A549 (cell line): ENCODE measurements at regions not wholly inside any gene's neighbourhood (a gene's known extent, or its start where the extent isn't known, plus 50 kb on each side); places are given as distances from the start of the nearest gene placed in this dataset.

Experiments
- ATAC-seq, 2 experiments: fragments of 200-7000 bp in 1 of 2; fragments of >200 bp in 1 of 2; cut with Nextera tagmentation in 1 of 2; cut with Tn5 transposase in 1 of 2; 3 replicates each; pipeline versions ENCODE4 v1.8.0 to v1.9.1; 2018 to 2020; ENCODE audit warnings: mild to moderate bottlenecking in 1 of 2, moderate library complexity in 1 of 2
- CTCF ChIA-PET: fragments of 300-600 bp; sonication (Branson Sonifier 250); formaldehyde crosslinking; extraction: SDS; loops from one replicate; lab custom pipeline; 2021; ENCODE audit warnings: antibody characterized with exemption, inconsistent platforms; lab: Yijun Ruan, JAX
- POLR2A ChIA-PET: fragments of 350-600 bp; formaldehyde crosslinking; extraction: SDS; loops from one replicate; lab custom pipeline; 2021; ENCODE audit warnings: antibody characterized with exemption, inconsistent platforms; lab: Yijun Ruan, JAX
- DNase-seq, 2 experiments: peaks; one replicate each; pipeline versions ENCODE4 v3.0.0 to v3.0.0-alpha.2; 2011 to 2016; ENCODE audit warnings: low read depth in 1 of 2, low spot score in 1 of 2
- FAIRE-seq: peaks from 2 replicates; lab custom pipeline; 2011; peaks lifted over from hg19 to GRCh38; lab: Jason Lieb, UNC
- H3K27ac ChIP-seq, 2 experiments: fragments of >200 bp; sonication (Bioruptor Twin); formaldehyde crosslinking; 3 replicates each; pipeline ENCODE4 v1.5.1; 2016 to 2017
- H3K4me1 ChIP-seq: fragments of >200 bp; sonication (Bioruptor Twin); formaldehyde crosslinking; 3 replicates; pipeline ENCODE4 v1.6.1; 2016
- H3K4me2 ChIP-seq: fragments of >200 bp; sonication (Bioruptor Twin); formaldehyde crosslinking; 3 replicates; pipeline ENCODE4 v1.6.1; 2016
- H3K4me3 ChIP-seq: fragments of >200 bp; sonication (Bioruptor Twin); formaldehyde crosslinking; 3 replicates; pipeline ENCODE4 v1.5.1; 2016
- H3K9me3 ChIP-seq: fragments of >200 bp; sonication (Bioruptor Twin); formaldehyde crosslinking; 3 replicates; pipeline ENCODE4 v1.6.1; 2016
- CEBPB ChIP-seq, 2 experiments: fragments of >200 bp in 1 of 2; sonication (Bioruptor Twin) in 1 of 2; formaldehyde crosslinking in 1 of 2; IDR thresholded peaks; 2 replicates each; pipeline ENCODE4 v1.6.1; 2012 to 2016
- CHD4 ChIP-seq: fragments of 200-600 bp; sonication (generic); IDR thresholded peaks from 2 replicates; pipeline ENCODE4 v1.6.1; 2016; ENCODE audit warnings: antibody characterized with exemption, mild to moderate bottlenecking, borderline replicate concordance
- EHF ChIP-seq: fragments of 250-450 bp; sonication (Bioruptor Pico); IDR thresholded peaks from 2 replicates; pipeline ENCODE4 v1.5.0; 2020; ENCODE audit warnings: mild to moderate bottlenecking
- FOSL2 ChIP-seq, 2 experiments: fragments of 450-650 bp in 1 of 2; fragments of >200 bp in 1 of 2; sonication (Bioruptor Twin) in 1 of 2; formaldehyde crosslinking; IDR thresholded peaks; 2 replicates each; pipeline versions ENCODE4 v1.5.0 to v1.6.1; 2016 to 2020; ENCODE audit warnings: mild to moderate bottlenecking in 1 of 2, moderate library complexity in 1 of 2
- HDAC2 ChIP-seq: fragments of 200-600 bp; sonication (generic); IDR thresholded peaks from 2 replicates; pipeline ENCODE4 v1.6.1; 2016
- HOXB13 ChIP-seq: fragments of 250-450 bp; sonication (Bioruptor Pico); IDR thresholded peaks from 2 replicates; pipeline ENCODE4 v1.5.0; 2020; ENCODE audit warnings: low read depth, mild to moderate bottlenecking, moderate library complexity
- JUN ChIP-seq, 2 experiments: fragments of >200 bp; sonication (Bioruptor Twin); formaldehyde crosslinking; IDR thresholded peaks; 2 replicates in 1 of 2; 3 replicates in 1 of 2; pipeline ENCODE4 v1.6.1; 2016 to 2017
- NPAS2 ChIP-seq: fragments of 250-450 bp; sonication (Bioruptor Pico); IDR thresholded peaks from 2 replicates; pipeline ENCODE4 v1.8.0; 2022; ENCODE audit warnings: mild to moderate bottlenecking, moderate library complexity, borderline replicate concordance
- POLR2AphosphoS2 ChIP-seq: conservative IDR thresholded peaks from 2 replicates; pipeline ENCODE4 v1.6.1; 2012; ENCODE audit warnings: low read length, improper control_type of control experiment, inconsistent platforms
- RARB ChIP-seq: fragments of 250-450 bp; sonication (Bioruptor Pico); IDR thresholded peaks from 2 replicates; pipeline ENCODE4 v1.8.0; 2021; ENCODE audit warnings: mild to moderate bottlenecking, moderate library complexity
- RNF2 ChIP-seq: fragments of 200-600 bp; sonication (generic); IDR thresholded peaks from 2 replicates; pipeline ENCODE4 v1.6.1; 2016; ENCODE audit warnings: low read depth, mild to moderate bottlenecking, antibody characterized with exemption, moderate library complexity, borderline replicate concordance
- SREBF2 ChIP-seq: fragments of 450-650 bp; IDR thresholded peaks from 2 replicates; pipeline ENCODE4 v1.6.1; 2014; ENCODE audit warnings: mild to moderate bottlenecking, moderate library complexity
- ZC3H11A ChIP-seq: fragments of 450-650 bp; IDR thresholded peaks from 2 replicates; pipeline ENCODE4 v1.6.1; 2014; ENCODE audit warnings: antibody characterized with exemption, mild to moderate bottlenecking
- ZNF302 ChIP-seq: fragments of 250-450 bp; sonication (Bioruptor Pico); IDR thresholded peaks from 2 replicates; pipeline ENCODE4 v1.9.0; 2021; ENCODE audit warnings: inconsistent platforms, mild to moderate bottlenecking, moderate library complexity
- ZSCAN20 ChIP-seq: fragments of 250-450 bp; sonication (Bioruptor Pico); IDR thresholded peaks from 2 replicates; pipeline ENCODE4 v1.8.0; 2022; ENCODE audit warnings: mild to moderate bottlenecking, moderate library complexity
- WGBS: methylation state at CpG from one replicate; pipeline ENCODE4 v1.1.6; 2017; ENCODE audit errors: missing lambda C conversion rate; 5-methylcytosine and 5-hydroxymethylcytosine counted together
- TF ChIP-seq, protein P1 (sequence below): fragments of 150-350 bp; IDR thresholded peaks from 2 replicates; pipeline ENCODE4 v1.6.1; 2014; ENCODE audit warnings: low read depth, mild to moderate bottlenecking, low read length
- TF ChIP-seq, protein P2 (sequence below): fragments of 450-650 bp; IDR thresholded peaks from 2 replicates; pipeline ENCODE4 v1.6.1; 2014; ENCODE audit warnings: antibody characterized with exemption
- TF ChIP-seq, protein P3 (sequence below): fragments of 200-600 bp; sonication (generic); IDR thresholded peaks from 2 replicates; pipeline ENCODE4 v1.6.1; 2016; ENCODE audit warnings: antibody characterized with exemption, mild to moderate bottlenecking, moderate library complexity
- TF ChIP-seq, protein P4 (sequence below): IDR thresholded peaks from 2 replicates; pipeline ENCODE4 v1.6.1; 2012
- TF ChIP-seq, protein P5 (sequence below): IDR thresholded peaks from 2 replicates; pipeline ENCODE4 v1.6.1; 2012; ENCODE audit warnings: low read depth, borderline replicate concordance

DNA sequence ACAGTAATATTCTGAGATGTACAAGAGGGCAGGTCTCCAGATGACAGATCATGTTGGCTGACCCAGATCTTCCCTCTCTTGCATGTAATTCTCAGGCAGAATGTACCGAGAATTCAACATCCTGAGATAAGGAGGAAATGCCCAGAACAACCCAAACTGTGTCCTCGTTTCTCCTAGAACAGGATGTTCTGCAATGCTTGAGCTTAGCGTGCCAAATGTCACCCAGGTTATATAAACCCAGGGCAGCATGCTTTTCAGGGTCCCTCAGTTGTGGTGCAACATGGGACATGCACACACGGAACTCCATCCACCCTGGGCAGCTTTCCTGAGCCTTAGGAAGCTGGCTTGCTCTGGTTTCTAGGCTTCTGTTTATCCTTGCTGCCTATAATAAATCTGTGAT, 102.1 kb upstream of the CMC1 start (continued):
- TF ChIP-seq ZC3H11A = no peak

DNA sequence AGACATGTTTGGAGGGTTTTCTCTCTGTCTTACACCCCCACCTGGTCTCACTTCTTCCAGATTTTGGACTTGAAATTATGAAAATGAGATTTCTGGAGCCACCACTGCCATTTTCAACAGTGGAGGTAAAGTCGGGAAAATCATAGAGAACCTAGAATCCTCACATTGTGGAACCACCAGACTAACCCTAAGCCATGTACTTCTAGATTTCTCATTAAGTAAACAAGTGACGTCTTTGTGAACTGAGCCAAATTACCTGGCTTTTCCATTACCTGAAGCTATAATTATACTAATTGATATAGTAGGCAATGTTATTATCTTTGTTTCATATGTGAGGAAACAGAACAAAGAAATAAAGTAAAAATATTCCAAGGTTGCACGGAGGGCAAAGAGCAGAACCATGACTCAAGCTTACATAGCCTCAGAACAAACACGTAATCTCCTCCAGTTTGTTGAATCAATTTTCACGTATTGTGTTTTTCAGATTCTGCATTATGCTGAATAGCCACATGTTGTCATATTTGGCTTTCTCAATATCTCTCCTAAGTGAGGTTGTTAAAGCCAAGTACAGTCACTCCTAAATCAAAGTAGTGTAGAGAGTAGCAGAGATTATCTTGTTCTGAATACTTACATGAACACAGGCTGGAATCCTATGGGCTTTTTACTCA, 101.3 kb upstream of the CMC1 start:
- DNase-seq = peak in 1 of 2 experiments; percentile 17
- Histone ChIP-seq H3K27ac (no peak overlapping the region), H3K4me2 (0 out of 3 replicates have a peak overlapping the region, but pooled peaks have one; percentile 18), H3K9me3 (no peaks in the 10 kb centered on the region), H3K4me3 (no peak overlapping the region), H3K4me1 (peaks cover 5% of the 10 kb centered on the region; the same call in 1 of the 3 replicates)
- WGBS = 7% methylated on average over 5 of the region's 5 CpGs
- POLR2A ChIA-PET = no interaction called here
- no peak for FAIRE-seq
- CTCF ChIA-PET = no interaction called here
- TF ChIP-seq, protein P1, sequence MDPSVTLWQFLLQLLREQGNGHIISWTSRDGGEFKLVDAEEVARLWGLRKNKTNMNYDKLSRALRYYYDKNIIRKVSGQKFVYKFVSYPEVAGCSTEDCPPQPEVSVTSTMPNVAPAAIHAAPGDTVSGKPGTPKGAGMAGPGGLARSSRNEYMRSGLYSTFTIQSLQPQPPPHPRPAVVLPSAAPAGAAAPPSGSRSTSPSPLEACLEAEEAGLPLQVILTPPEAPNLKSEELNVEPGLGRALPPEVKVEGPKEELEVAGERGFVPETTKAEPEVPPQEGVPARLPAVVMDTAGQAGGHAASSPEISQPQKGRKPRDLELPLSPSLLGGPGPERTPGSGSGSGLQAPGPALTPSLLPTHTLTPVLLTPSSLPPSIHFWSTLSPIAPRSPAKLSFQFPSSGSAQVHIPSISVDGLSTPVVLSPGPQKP = no peak
- peak; percentile 54 to 55; a peak in 4 of 6 replicates for ATAC-seq

DNA sequence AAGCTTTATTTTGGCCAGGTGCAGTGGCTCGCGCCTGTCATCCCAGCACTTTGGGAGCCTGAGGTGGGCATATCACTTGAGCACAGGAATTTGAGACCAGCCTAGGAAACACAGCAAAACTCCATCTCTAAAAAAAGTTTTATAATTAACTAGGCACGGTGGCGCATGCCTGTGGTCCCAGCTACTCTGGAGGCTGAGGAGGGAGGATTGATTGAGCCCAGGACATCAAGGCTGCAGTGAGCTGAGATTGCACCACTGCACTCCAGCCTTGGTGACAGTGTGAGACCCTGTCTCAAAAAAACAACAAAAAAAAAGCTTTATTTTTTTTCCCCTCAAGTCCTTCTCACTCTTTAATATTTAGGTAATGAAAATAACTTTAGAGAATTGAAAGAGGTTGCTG, 100.8 kb upstream of the CMC1 start:
- no peak for TF ChIP-seq NPAS2 (CRISPR knock-in tag)
- TF ChIP-seq, all 56 proteins: peak for 0
- Histone ChIP-seq H3K4me2 (no peak overlapping the region), H3K27ac (no peak overlapping the region), H3K9me3 (no peaks in the 10 kb centered on the region), H3K4me3 (no peak overlapping the region), H3K4me1 (peaks cover 5% of the 10 kb centered on the region; the same call in 1 of the 3 replicates)
- POLR2A ChIA-PET = no interaction called here
- WGBS = 64% methylated on average over 4 of the region's 4 CpGs
- CTCF ChIA-PET = no interaction called here
- no peak for ATAC-seq
- no peak for FAIRE-seq
- no peak for DNase-seq

DNA sequence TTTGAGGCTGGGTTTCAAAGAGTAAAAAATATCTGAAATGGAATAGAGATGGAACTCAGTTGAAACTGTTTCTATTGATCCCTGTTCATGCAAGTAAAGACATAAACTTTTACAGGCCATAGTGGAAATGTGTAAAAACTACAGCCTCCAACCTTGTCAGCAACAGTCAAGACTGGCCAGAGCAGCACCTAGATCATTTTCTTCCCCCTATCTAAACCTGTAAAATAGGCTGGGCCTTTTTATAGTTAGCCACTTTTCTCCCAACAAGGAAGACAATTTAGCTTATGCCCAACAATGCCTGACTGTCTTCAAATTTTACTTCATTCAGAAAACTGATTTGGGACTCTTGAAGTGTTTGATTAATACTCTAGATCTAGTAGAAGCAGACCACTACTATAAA, 91.5 kb upstream of the CMC1 start:
- CTCF ChIA-PET = no interaction called here
- FAIRE-seq = no peak
- TF ChIP-seq HOXB13 (no peak), EHF (CRISPR knock-in tag) (no peak), ZNF302 (no peak)
- DNase-seq = no peak
- Histone ChIP-seq H3K4me1 (no peaks in the 10 kb centered on the region), H3K27ac (no peak overlapping the region), H3K9me3 (0 out of 3 replicates have a peak, but pooled peaks cover 3% of the 10 kb centered on the region), H3K4me2 (no peak overlapping the region), H3K4me3 (no peak overlapping the region)
- POLR2A ChIA-PET = no interaction called here
- no peak for ATAC-seq

DNA sequence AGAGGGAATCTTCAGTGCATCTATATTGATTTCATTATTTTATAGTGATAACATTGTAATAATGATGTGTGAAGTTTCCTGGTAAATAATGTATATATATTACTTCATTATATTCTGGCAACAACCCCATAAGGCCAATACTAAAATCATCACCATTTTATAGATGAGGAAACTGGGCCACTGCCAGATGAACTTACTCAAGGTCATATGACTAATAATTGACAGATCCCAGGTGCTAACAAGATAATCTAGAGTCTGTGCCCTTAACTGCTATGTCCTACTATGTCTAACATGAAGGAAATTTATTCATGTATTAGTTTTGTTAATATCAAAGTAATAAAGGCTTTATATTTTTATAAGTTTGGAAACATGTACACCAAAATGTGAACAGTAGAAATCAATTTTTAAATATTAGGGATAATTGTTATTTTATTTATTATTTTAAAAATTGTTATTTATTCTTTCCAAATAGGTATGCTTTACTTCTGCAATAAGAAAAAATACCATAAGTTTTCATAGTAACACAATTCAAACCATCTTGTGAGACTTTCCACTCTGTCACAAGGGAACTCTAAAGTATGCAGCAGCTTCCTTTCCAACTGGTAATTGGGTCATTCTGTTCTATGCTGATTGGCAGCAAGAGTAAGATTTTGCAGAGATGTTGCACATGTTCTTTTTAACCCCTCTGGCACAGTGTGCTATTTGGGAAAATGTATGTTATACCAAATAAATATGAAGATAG, 90.8 kb upstream of the CMC1 start:
- ATAC-seq (no peak), FAIRE-seq (no peak), DNase-seq (no peak)
- H3K4me3 ChIP-seq = no peak overlapping the region
- H3K27ac ChIP-seq = no peak overlapping the region
- H3K4me1 ChIP-seq = no peaks in the 10 kb centered on the region
- POLR2A ChIA-PET = no interaction called here
- H3K9me3 ChIP-seq = 0 out of 3 replicates have a peak, but pooled peaks cover 3% of the 10 kb centered on the region
- H3K4me2 ChIP-seq = no peak overlapping the region
- CTCF ChIA-PET = no interaction called here
- no peak for TF ChIP-seq ZSCAN20 (CRISPR knock-in tag)
- no peak for TF ChIP-seq ZC3H11A
- TF ChIP-seq, protein P2, sequence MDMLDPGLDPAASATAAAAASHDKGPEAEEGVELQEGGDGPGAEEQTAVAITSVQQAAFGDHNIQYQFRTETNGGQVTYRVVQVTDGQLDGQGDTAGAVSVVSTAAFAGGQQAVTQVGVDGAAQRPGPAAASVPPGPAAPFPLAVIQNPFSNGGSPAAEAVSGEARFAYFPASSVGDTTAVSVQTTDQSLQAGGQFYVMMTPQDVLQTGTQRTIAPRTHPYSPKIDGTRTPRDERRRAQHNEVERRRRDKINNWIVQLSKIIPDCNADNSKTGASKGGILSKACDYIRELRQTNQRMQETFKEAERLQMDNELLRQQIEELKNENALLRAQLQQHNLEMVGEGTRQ = no peak
- no peak for TF ChIP-seq RNF2
- TF ChIP-seq FOSL2 (IDR thresholded peaks at IDR 0.05) = no peak
- TF ChIP-seq FOSL2 (CRISPR knock-in tag; IDR thresholded peaks at IDR 0.05) = no peak
- no peak for TF ChIP-seq HDAC2
- TF ChIP-seq, protein P3, sequence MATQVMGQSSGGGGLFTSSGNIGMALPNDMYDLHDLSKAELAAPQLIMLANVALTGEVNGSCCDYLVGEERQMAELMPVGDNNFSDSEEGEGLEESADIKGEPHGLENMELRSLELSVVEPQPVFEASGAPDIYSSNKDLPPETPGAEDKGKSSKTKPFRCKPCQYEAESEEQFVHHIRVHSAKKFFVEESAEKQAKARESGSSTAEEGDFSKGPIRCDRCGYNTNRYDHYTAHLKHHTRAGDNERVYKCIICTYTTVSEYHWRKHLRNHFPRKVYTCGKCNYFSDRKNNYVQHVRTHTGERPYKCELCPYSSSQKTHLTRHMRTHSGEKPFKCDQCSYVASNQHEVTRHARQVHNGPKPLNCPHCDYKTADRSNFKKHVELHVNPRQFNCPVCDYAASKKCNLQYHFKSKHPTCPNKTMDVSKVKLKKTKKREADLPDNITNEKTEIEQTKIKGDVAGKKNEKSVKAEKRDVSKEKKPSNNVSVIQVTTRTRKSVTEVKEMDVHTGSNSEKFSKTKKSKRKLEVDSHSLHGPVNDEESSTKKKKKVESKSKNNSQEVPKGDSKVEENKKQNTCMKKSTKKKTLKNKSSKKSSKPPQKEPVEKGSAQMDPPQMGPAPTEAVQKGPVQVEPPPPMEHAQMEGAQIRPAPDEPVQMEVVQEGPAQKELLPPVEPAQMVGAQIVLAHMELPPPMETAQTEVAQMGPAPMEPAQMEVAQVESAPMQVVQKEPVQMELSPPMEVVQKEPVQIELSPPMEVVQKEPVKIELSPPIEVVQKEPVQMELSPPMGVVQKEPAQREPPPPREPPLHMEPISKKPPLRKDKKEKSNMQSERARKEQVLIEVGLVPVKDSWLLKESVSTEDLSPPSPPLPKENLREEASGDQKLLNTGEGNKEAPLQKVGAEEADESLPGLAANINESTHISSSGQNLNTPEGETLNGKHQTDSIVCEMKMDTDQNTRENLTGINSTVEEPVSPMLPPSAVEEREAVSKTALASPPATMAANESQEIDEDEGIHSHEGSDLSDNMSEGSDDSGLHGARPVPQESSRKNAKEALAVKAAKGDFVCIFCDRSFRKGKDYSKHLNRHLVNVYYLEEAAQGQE = no peak
- TF ChIP-seq, protein P4, sequence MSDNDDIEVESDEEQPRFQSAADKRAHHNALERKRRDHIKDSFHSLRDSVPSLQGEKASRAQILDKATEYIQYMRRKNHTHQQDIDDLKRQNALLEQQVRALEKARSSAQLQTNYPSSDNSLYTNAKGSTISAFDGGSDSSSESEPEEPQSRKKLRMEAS = no peak
- no peak for TF ChIP-seq HOXB13
- no peak for TF ChIP-seq POLR2AphosphoS2
- no peak for TF ChIP-seq SREBF2
- TF ChIP-seq, protein P5, sequence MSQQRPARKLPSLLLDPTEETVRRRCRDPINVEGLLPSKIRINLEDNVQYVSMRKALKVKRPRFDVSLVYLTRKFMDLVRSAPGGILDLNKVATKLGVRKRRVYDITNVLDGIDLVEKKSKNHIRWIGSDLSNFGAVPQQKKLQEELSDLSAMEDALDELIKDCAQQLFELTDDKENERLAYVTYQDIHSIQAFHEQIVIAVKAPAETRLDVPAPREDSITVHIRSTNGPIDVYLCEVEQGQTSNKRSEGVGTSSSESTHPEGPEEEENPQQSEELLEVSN = no peak
- no peak for TF ChIP-seq CEBPB (IDR thresholded peaks at IDR 0.05)
- no peak for TF ChIP-seq JUN (IDR thresholded peaks at IDR 0.05)
- no peak for TF ChIP-seq CHD4
- no peak for TF ChIP-seq RARB
